ENCODE measurements at regions not wholly inside any gene's neighbourhood (a gene's known extent, or its start where the extent isn't known, plus 50 kb on each side); places are given as distances from the start of the nearest gene placed in this dataset.

DNA sequence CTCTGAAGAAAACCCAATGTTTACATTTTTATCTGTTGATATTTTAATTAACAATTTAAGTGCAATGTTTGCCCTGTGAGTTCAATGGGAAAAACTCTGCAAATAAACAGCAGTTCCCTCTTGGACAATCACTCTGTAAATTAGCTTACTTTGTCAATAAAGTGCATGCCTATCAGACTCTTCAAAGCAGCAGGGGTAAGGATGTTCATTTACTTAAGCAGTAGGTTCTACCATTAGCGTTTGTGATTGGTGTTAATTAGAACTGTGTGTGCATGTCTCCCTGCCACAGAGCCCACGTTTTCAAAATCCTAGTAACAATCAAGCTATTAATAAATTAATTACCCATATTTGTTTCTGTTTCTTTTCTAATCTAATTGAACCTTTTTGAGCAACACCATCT is 1921.6 kb upstream of the WWC1 start:
- TF ChIP-seq CTCF (IDR thresholded peaks at IDR 0.05) (no peak), EZH2 (IDR thresholded peaks at IDR 0.05; ENCODE audit: borderline replicate concordance, insufficient read depth, low read depth, low read length, poor library complexity, severe bottlenecking) (no peak)
